HL-60 (cell line): ENCODE measurements at regions not wholly inside any gene's neighbourhood (a gene's known extent, or its start where the extent isn't known, plus 50 kb on each side); places are given as distances from the start of the nearest gene placed in this dataset.
"Not testable (repeated sequence)": the region's sequence is repeated elsewhere in the genome, so short reads cannot be mapped to it uniquely, and the experiment has no call there.

Experiments
- DNase-seq, 2 experiments: peaks; one replicate each; pipeline ENCODE4 v3.0.0-alpha.2; 2010 to 2020; ENCODE audit warnings: low read depth in 1 of 2, low spot score in 1 of 2
- H3K27ac ChIP-seq: fragments of 250-450 bp; sonication (Bioruptor Pico); replicated peaks from 2 replicates; pipeline ENCODE4 v1.5.1; 2020; ENCODE audit warnings: mild to moderate bottlenecking, moderate library complexity
- H3K27me3 ChIP-seq: fragments of 250-450 bp; sonication (Bioruptor Pico); 2 replicates; pipeline ENCODE4 v1.5.1; 2021; ENCODE audit warnings: mild to moderate bottlenecking, moderate library complexity; ENCODE audit not compliant: insufficient read depth, poor library complexity, severe bottlenecking
- H3K4me3 ChIP-seq: replicated peaks from 2 replicates; pipeline ENCODE4 v1.5.1; 2011; ENCODE audit warnings: mild to moderate bottlenecking, control low read depth, low read length; ENCODE audit not compliant: insufficient read depth
- CTCF ChIP-seq: IDR thresholded peaks from one replicate; pipeline ENCODE4 v1.5.1; 2011; ENCODE audit warnings: low read length, control low read depth, inconsistent platforms; ENCODE audit not compliant: insufficient read depth
- GABPA ChIP-seq: IDR thresholded peaks from 2 replicates; pipeline ENCODE4 v1.6.1; 2012; ENCODE audit warnings: low read depth
- POLR2AphosphoS5 ChIP-seq: IDR thresholded peaks from 2 replicates; pipeline ENCODE4 v1.6.1; 2012; ENCODE audit warnings: low read depth
- REST ChIP-seq: IDR thresholded peaks from 2 replicates; pipeline ENCODE4 v1.6.1; 2012; ENCODE audit warnings: low read depth; ENCODE audit not compliant: insufficient replicate concordance
- SPI1 ChIP-seq: IDR thresholded peaks from 2 replicates; pipeline ENCODE4 v1.6.1; 2012; ENCODE audit warnings: low read depth, mild to moderate bottlenecking, borderline replicate concordance

- DNase-seq = no peak
- H3K27me3 ChIP-seq = no peaks in the 10 kb centered on the region
- TF ChIP-seq SPI1 = no peak
- TF ChIP-seq REST = no peak
- no peak for TF ChIP-seq POLR2AphosphoS5
- no peak for TF ChIP-seq GABPA
- TF ChIP-seq CTCF = no peak
- H3K4me3 ChIP-seq = no peak overlapping the region
- H3K27ac ChIP-seq = no peak overlapping the region
Measured at GRCh38 chr2:208722731-208723130, 316.1 kb downstream of the PTH2R start.

- H3K4me3 ChIP-seq = no peak overlapping the region
- TF ChIP-seq GABPA = no peak
- no peak overlapping the region for H3K27ac ChIP-seq
- DNase-seq = no peak
- H3K27me3 ChIP-seq = no peaks in the 10 kb centered on the region
Measured at GRCh38 chr2:208725280-208725679, 318.7 kb downstream of the PTH2R start.

GRCh38 chr2:208726242-208726641 lies 319.6 kb downstream of the PTH2R start:
- TF ChIP-seq SPI1 = no peak
- TF ChIP-seq POLR2AphosphoS5 = no peak
- TF ChIP-seq GABPA = no peak
- TF ChIP-seq CTCF = no peak
- no peak for TF ChIP-seq REST
- no peaks in the 10 kb centered on the region for H3K27me3 ChIP-seq
- no peak overlapping the region for H3K27ac ChIP-seq

GRCh38 chr2:208751663-208752415 lies 345.2 kb downstream of the PTH2R start:
- not testable (repeated sequence) for H3K27ac ChIP-seq, H3K4me3 ChIP-seq, H3K27me3 ChIP-seq, DNase-seq

More at GRCh38 chr2:208726242-208726641, 319.6 kb downstream of the PTH2R start:
- H3K4me3 ChIP-seq = no peak overlapping the region
- no peak for DNase-seq

GRCh38 chr2:208757364-208757763 lies 350.8 kb downstream of the PTH2R start:
- H3K27ac ChIP-seq = no peak overlapping the region
- TF ChIP-seq GABPA (no peak), REST (no peak)
- H3K4me3 ChIP-seq = no peak overlapping the region
- DNase-seq = no peak
- no peaks in the 10 kb centered on the region for H3K27me3 ChIP-seq

- H3K27ac ChIP-seq, DNase-seq, H3K4me3 ChIP-seq, H3K27me3 ChIP-seq: not testable (repeated sequence)
Measured at GRCh38 chr2:208773074-208773473, 366.5 kb downstream of the PTH2R start.
